ENCODE measurements at regions not wholly inside any gene's neighbourhood (a gene's known extent, or its start where the extent isn't known, plus 50 kb on each side); places are given as distances from the start of the nearest gene placed in this dataset.
"Not testable (repeated sequence)": the region's sequence is repeated elsewhere in the genome, so short reads cannot be mapped to it uniquely, and the experiment has no call there.

GRCh38 chr7:69246758-69247157 is 351.5 kb upstream of the AUTS2 start:
- TF ChIP-seq, protein P1, sequence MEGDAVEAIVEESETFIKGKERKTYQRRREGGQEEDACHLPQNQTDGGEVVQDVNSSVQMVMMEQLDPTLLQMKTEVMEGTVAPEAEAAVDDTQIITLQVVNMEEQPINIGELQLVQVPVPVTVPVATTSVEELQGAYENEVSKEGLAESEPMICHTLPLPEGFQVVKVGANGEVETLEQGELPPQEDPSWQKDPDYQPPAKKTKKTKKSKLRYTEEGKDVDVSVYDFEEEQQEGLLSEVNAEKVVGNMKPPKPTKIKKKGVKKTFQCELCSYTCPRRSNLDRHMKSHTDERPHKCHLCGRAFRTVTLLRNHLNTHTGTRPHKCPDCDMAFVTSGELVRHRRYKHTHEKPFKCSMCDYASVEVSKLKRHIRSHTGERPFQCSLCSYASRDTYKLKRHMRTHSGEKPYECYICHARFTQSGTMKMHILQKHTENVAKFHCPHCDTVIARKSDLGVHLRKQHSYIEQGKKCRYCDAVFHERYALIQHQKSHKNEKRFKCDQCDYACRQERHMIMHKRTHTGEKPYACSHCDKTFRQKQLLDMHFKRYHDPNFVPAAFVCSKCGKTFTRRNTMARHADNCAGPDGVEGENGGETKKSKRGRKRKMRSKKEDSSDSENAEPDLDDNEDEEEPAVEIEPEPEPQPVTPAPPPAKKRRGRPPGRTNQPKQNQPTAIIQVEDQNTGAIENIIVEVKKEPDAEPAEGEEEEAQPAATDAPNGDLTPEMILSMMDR (conservative IDR thresholded peaks at IDR 0.05), result no peak
- no peak overlapping the region for H3K27ac ChIP-seq

DNA sequence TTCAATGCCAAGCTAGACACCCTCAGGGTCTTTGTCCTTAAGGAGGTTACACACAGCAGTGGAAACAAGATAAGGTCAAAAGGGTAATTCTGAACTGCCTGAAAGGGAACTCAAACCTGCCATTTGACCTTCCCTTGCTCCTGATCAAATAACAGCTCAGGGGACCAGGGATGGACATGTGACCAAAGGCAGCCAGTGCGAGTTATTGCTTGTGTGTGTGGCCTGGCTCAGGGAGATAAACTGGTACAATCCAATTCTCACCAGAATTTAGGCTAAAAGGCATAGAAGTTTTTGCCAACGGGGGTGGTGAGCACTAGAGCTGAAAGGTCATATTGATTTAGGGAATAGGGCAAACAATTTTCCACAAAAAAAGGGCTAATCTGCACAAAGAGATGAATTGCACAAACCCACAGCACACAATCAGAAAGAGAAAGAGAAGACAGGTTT is 349.9 kb upstream of the AUTS2 start:
- not testable (repeated sequence) for H3K27ac ChIP-seq

GRCh38 chr7:69250958-69251357 is 347.3 kb upstream of the AUTS2 start:
- TF ChIP-seq, protein P1 (conservative IDR thresholded peaks at IDR 0.05), result no peak
- H3K27ac ChIP-seq, result no peak overlapping the region

DNA sequence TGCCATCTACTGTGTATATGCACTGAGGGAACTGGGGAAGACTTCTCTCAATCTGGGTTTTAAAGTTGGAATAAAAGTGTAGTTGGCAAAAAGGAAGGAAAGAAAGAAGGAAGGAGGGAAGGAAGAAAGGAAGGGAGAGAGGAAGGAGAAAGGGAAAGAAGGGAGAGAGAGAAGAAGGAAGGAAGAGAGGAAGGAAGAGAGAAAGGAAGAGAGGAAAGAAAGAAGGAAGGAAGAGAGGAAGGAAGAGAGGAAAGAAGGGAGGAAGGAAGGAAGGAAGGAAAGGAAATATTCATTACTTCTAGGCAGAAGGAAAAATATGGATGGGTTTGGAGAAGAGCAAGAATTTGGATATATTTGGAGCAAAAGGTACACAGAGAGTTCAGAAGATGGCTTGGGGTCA is 343.6 kb upstream of the AUTS2 start:
- no peak overlapping the region for H3K27ac ChIP-seq
- TF ChIP-seq, protein P1 (conservative IDR thresholded peaks at IDR 0.05), result no peak

DNA sequence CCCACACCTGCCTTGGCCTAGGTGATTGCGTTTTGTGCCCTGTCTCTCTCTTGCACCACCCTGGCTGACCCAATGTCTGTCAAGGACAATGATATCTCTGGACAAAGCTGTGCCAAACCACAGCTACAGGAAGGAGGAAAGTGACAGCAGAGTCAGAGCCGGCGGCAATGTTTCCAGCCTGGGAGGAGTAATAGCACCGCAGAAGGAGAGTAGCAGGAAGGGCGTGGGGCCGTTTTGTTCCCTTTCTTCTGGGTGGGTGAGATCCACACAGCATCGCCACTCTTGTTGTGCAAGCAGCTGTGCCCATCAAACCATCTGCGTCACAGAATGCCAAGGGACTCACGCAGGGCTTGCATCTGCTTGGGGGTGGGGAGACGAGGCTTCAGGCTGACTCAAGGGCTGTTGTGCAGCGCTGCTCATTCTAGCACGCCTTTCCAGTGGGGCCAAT is 341.6 kb upstream of the AUTS2 start:
- TF ChIP-seq, protein P1 (conservative IDR thresholded peaks at IDR 0.05), result no peak
- H3K27ac ChIP-seq, result no peak overlapping the region

GRCh38 chr7:69257592-69257991 is 340.7 kb upstream of the AUTS2 start:
- TF ChIP-seq, protein P1 (conservative IDR thresholded peaks at IDR 0.05), result no peak

GRCh38 chr7:69259445-69259844 is 338.8 kb upstream of the AUTS2 start:
- no peak overlapping the region for H3K27ac ChIP-seq
- TF ChIP-seq, protein P1 (conservative IDR thresholded peaks at IDR 0.05), result no peak

More at GRCh38 chr7:69257592-69257991, 340.7 kb upstream of the AUTS2 start:
- no peak overlapping the region for H3K27ac ChIP-seq

DNA sequence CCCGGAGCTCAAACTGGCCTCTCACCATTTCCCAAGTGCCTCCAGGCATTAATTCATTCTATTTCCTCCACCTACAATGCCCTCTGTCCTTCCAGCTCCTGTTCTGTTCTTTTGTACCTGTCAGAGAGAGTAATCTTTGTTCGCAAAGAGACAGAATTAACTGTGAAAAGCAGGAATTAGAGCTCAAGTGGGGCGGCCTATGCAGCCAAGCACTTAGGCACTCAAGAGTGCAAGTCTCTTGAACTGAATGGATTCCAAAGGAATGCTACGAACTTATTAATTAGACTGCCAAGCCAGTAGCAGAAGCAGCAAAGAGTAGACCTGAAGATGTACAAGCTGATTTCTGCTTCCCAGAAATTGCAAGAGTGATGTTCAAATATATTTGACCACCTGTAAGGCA is 338.3 kb upstream of the AUTS2 start:
- TF ChIP-seq, protein P1 (conservative IDR thresholded peaks at IDR 0.05), result no peak

More for the DNA sequence above, 338.3 kb upstream of the AUTS2 start:
- no peak overlapping the region for H3K27ac ChIP-seq

Measured in VCaP (cell line).